ENCODE measurements at regions not wholly inside any gene's neighbourhood (a gene's known extent, or its start where the extent isn't known, plus 50 kb on each side); places are given as distances from the start of the nearest gene placed in this dataset.

- Histone ChIP-seq H3K4me1 (ENCODE audit: control insufficient read depth, extremely low read depth, insufficient read depth, low read length) (peaks cover 2% of the 10 kb centered on the region), H3K79me2 (ENCODE audit: control insufficient read depth, insufficient read depth, low read length) (no peaks in the 10 kb centered on the region), H3K4me3 (replicated peaks in 1 of 4; ENCODE audit: control extremely low read depth in 1 of 4, insufficient read depth in 1 of 4, low read depth in 3 of 4, low read length in 4 of 4) (peak overlapping the region in 2 of 4 experiments; percentile 10 to 16), H3K4me2 (ENCODE audit: extremely low read depth, insufficient read depth, low read length) (peak overlapping the region; percentile 56), H3K9me3 (ENCODE audit: control insufficient read depth, insufficient read depth, low read depth, low read length) (no peaks in the 10 kb centered on the region), H3K27me3 (ENCODE audit: control insufficient read depth, insufficient read depth, low read length) (peaks cover 46% of the 10 kb centered on the region), H3K36me3 (ENCODE audit: control insufficient read depth, insufficient read depth, low read length) (no peaks in the 10 kb centered on the region), H3K9ac (ENCODE audit: insufficient read depth, low read length) (no peak overlapping the region), H3K27ac (ENCODE audit: insufficient read depth, low read length) (no peak overlapping the region), H2AFZ (ENCODE audit: low read length) (no peak overlapping the region), H4K20me1 (ENCODE audit: control insufficient read depth, extremely low read depth, insufficient read depth, low read length) (no peaks in the 10 kb centered on the region)
- peak; percentile 48 to 52 for DNase-seq (ENCODE audit: low read depth in 2 of 2)
- TF ChIP-seq, protein P1, sequence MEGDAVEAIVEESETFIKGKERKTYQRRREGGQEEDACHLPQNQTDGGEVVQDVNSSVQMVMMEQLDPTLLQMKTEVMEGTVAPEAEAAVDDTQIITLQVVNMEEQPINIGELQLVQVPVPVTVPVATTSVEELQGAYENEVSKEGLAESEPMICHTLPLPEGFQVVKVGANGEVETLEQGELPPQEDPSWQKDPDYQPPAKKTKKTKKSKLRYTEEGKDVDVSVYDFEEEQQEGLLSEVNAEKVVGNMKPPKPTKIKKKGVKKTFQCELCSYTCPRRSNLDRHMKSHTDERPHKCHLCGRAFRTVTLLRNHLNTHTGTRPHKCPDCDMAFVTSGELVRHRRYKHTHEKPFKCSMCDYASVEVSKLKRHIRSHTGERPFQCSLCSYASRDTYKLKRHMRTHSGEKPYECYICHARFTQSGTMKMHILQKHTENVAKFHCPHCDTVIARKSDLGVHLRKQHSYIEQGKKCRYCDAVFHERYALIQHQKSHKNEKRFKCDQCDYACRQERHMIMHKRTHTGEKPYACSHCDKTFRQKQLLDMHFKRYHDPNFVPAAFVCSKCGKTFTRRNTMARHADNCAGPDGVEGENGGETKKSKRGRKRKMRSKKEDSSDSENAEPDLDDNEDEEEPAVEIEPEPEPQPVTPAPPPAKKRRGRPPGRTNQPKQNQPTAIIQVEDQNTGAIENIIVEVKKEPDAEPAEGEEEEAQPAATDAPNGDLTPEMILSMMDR (conservative IDR thresholded peaks at IDR 0.05 in 1 of 2, IDR thresholded peaks at IDR 0.05 in 1 of 2; ENCODE audit: low read depth in 1 of 2, low read length in 2 of 2) = no peak
- no peak for TF ChIP-seq EZH2 (IDR thresholded peaks at IDR 0.05; ENCODE audit: low read length, missing control alignments)
Measured at GRCh38 chr15:89401631-89402517, 67.2 kb upstream of the POLG start.

DNA sequence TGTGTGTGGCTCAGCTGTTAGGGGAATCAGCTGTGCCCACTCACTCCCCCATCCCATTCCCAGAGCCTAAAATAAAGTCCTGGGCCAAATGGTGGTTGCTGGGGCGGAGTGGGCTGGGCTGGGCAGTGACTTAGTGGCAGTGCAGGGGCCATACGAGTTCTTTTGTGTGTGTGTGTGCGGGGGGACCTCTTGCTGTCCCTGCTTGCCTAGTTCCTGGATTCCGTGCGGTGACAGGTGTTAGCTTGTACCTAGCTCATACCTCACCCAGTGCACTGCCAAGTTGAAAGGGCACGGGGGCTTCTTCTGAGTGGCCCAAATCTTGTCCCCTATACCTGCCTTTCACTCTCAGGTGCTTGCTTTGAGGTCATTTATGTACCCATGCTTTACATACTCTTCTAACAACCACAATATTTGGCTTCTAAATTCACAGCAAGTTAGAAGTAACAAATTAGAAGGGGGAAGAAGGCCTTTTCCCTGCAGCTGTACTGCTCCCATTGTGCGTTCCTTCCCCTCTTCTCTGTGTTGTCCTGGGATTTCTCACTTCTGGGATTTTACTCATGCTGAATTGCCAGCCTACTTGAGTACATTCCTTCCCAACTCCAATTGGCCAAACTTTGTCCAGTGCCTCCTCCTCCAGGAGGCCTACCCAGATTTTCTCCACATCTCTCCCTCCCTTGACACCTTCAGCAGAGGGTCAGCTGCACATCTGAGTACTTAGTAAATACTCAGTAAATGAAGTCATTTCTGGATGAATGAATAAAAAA, 66.3 kb upstream of the POLG start:
- DNase-seq (ENCODE audit: low read depth in 2 of 2) = no peak
- Histone ChIP-seq H3K9ac (ENCODE audit: insufficient read depth, low read length) (no peak overlapping the region), H3K4me3 (replicated peaks in 1 of 4; ENCODE audit: control extremely low read depth in 1 of 4, insufficient read depth in 1 of 4, low read depth in 3 of 4, low read length in 4 of 4) (no peak overlapping the region), H3K4me2 (ENCODE audit: extremely low read depth, insufficient read depth, low read length) (no peak overlapping the region), H2AFZ (ENCODE audit: low read length) (no peak overlapping the region), H3K4me1 (ENCODE audit: control insufficient read depth, extremely low read depth, insufficient read depth, low read length) (peaks cover 2% of the 10 kb centered on the region), H3K27ac (ENCODE audit: insufficient read depth, low read length) (no peak overlapping the region), H3K36me3 (ENCODE audit: control insufficient read depth, insufficient read depth, low read length) (no peaks in the 10 kb centered on the region), H4K20me1 (ENCODE audit: control insufficient read depth, extremely low read depth, insufficient read depth, low read length) (no peaks in the 10 kb centered on the region), H3K79me2 (ENCODE audit: control insufficient read depth, insufficient read depth, low read length) (no peaks in the 10 kb centered on the region), H3K27me3 (ENCODE audit: control insufficient read depth, insufficient read depth, low read length) (peaks cover 37% of the 10 kb centered on the region), H3K9me3 (ENCODE audit: control insufficient read depth, insufficient read depth, low read depth, low read length) (no peaks in the 10 kb centered on the region)
- TF ChIP-seq, protein P1 (conservative IDR thresholded peaks at IDR 0.05 in 1 of 2, IDR thresholded peaks at IDR 0.05 in 1 of 2; ENCODE audit: low read depth in 1 of 2, low read length in 2 of 2) = no peak
- TF ChIP-seq EZH2 (IDR thresholded peaks at IDR 0.05; ENCODE audit: low read length, missing control alignments) = no peak

DNA sequence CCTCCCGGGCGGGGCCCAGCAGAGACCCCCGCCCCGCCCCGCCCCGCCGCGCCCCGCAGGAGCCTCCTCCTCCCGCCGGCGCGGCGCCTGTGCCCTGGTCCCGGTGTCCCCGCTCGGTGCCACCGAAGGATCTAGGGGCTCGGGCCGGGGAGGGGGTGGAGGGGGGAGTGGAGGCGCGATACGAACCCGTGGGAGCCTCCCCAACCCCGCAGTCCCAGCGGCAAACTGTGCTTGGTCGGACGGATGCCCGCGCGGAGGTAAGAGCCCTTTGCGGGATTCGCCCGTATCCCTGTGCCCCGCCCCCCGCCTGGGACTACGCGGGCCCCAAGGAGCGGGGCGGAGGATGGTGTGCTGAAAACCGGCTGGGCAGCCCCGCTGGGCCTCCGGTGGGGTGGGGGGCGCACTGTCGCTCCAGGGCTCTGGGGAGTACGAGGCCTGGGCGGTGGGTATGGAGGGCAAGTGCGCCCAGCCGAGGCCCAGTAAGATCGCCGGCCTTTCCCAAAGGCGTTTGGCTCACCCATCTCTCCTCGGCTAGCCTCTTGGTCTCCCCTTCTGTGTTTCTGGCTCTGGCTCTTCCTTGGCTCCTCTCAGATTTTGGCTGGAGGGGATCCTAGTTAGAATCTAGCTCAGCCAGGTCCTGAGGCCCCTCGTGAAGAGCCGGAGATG, 65.6 kb upstream of the POLG start:
- Histone ChIP-seq H3K9ac (ENCODE audit: insufficient read depth, low read length) (no peak overlapping the region), H3K79me2 (ENCODE audit: control insufficient read depth, insufficient read depth, low read length) (no peaks in the 10 kb centered on the region), H3K4me2 (ENCODE audit: extremely low read depth, insufficient read depth, low read length) (no peak overlapping the region), H3K27ac (ENCODE audit: insufficient read depth, low read length) (no peak overlapping the region), H3K9me3 (ENCODE audit: control insufficient read depth, insufficient read depth, low read depth, low read length) (no peaks in the 10 kb centered on the region), H3K27me3 (ENCODE audit: control insufficient read depth, insufficient read depth, low read length) (peaks cover 33% of the 10 kb centered on the region), H3K4me1 (ENCODE audit: control insufficient read depth, extremely low read depth, insufficient read depth, low read length) (peaks cover 2% of the 10 kb centered on the region), H2AFZ (ENCODE audit: low read length) (no peak overlapping the region), H3K4me3 (replicated peaks in 1 of 4; ENCODE audit: control extremely low read depth in 1 of 4, insufficient read depth in 1 of 4, low read depth in 3 of 4, low read length in 4 of 4) (no peak overlapping the region), H4K20me1 (ENCODE audit: control insufficient read depth, extremely low read depth, insufficient read depth, low read length) (no peaks in the 10 kb centered on the region), H3K36me3 (ENCODE audit: control insufficient read depth, insufficient read depth, low read length) (no peaks in the 10 kb centered on the region)
- no peak for DNase-seq (ENCODE audit: low read depth in 2 of 2)
- TF ChIP-seq, protein P1 (conservative IDR thresholded peaks at IDR 0.05 in 1 of 2, IDR thresholded peaks at IDR 0.05 in 1 of 2; ENCODE audit: low read depth in 1 of 2, low read length in 2 of 2) = no peak
- no peak for TF ChIP-seq EZH2 (IDR thresholded peaks at IDR 0.05; ENCODE audit: low read length, missing control alignments)
